OCI-LY1 (cell line): ENCODE measurements at regions not wholly inside any gene's neighbourhood (a gene's known extent, or its start where the extent isn't known, plus 50 kb on each side); places are given as distances from the start of the nearest gene placed in this dataset.

Experiments used
- H2AFZ ChIP-seq: fragments of 200-600 bp; sonication (generic), shearing (Covaris generic); 2 replicates; pipeline ENCODE4 v1.6.0; 2014; ENCODE audit warnings: antibody characterized with exemption, mild to moderate bottlenecking, low read length
- H3F3A ChIP-seq: fragments of 200-600 bp; sonication (generic), shearing (Covaris generic); 2 replicates; pipeline ENCODE4 v1.6.0; 2014; ENCODE audit warnings: mild to moderate bottlenecking, antibody characterized with exemption, low read length, moderate library complexity; ENCODE audit not compliant: insufficient read depth
- H3K27ac ChIP-seq: fragments of 200-600 bp; sonication (generic); 2 replicates; pipeline ENCODE4 v1.5.1; 2014; ENCODE audit warnings: low read length, mixed run types, mild to moderate bottlenecking, low read depth; ENCODE audit not compliant: poor library complexity, severe bottlenecking
- H3K27me3 ChIP-seq: fragments of 200-600 bp; sonication (generic); 2 replicates; pipeline ENCODE4 v1.6.0; 2014; ENCODE audit warnings: antibody characterized with exemption, mild to moderate bottlenecking, low read length, moderate library complexity; ENCODE audit not compliant: insufficient read depth
- H3K36me3 ChIP-seq: fragments of 200-600 bp; sonication (generic); 2 replicates; pipeline ENCODE4 v1.6.1; 2014; ENCODE audit warnings: mild to moderate bottlenecking, antibody characterized with exemption, low read length, moderate library complexity, mixed read lengths; ENCODE audit not compliant: insufficient read depth
- H3K4me1 ChIP-seq: fragments of 200-600 bp; sonication (generic); 2 replicates; pipeline ENCODE4 v1.5.1; 2014; ENCODE audit warnings: mild to moderate bottlenecking, low read length, moderate library complexity; ENCODE audit not compliant: insufficient read depth, severe bottlenecking
- H3K4me2 ChIP-seq: fragments of 200-600 bp; sonication (generic), shearing (Covaris generic); 2 replicates; pipeline ENCODE4 v1.6.1; 2014; ENCODE audit warnings: low read length
- H3K4me3 ChIP-seq: fragments of 200-600 bp; sonication (generic); 2 replicates; pipeline ENCODE4 v1.5.1; 2014; ENCODE audit warnings: low read length, low read depth, mild to moderate bottlenecking, mixed read lengths; ENCODE audit not compliant: poor library complexity, severe bottlenecking
- H3K79me2 ChIP-seq: fragments of 200-600 bp; shearing (Covaris generic); 2 replicates; pipeline ENCODE4 v1.6.1; 2016; ENCODE audit warnings: mixed run types, low read length, mixed read lengths; ENCODE audit not compliant: insufficient read depth
- H3K9ac ChIP-seq: fragments of 200-600 bp; sonication (generic), shearing (Covaris generic); 2 replicates; pipeline ENCODE4 v1.6.1; 2014; ENCODE audit warnings: mild to moderate bottlenecking, low read length, mixed read lengths
- H3K9me2 ChIP-seq: fragments of 200-600 bp; sonication (generic), shearing (Covaris generic); 2 replicates; pipeline ENCODE4 v1.6.1; 2014; ENCODE audit warnings: low read depth, mild to moderate bottlenecking, low read length, mixed read lengths
- H3K9me3 ChIP-seq: fragments of 200-600 bp; shearing (Covaris generic); 2 replicates; pipeline ENCODE4 v1.6.1; 2014; ENCODE audit warnings: low read length, mixed read lengths
- H4K20me1 ChIP-seq: fragments of 200-600 bp; sonication (generic), shearing (Covaris generic); 2 replicates; pipeline ENCODE4 v1.6.0; 2016; ENCODE audit warnings: mild to moderate bottlenecking, low read length; ENCODE audit not compliant: insufficient read depth
- CTCF ChIP-seq: fragments of 200-600 bp; sonication (generic), shearing (Covaris generic); IDR thresholded peaks from 2 replicates; pipeline ENCODE4 v1.5.1; 2017; ENCODE audit warnings: mild to moderate bottlenecking, antibody characterized with exemption, low read length, moderate library complexity, mixed read lengths
- EZH2 ChIP-seq: fragments of 200-600 bp; sonication (generic), shearing (Covaris generic); IDR thresholded peaks from 2 replicates; pipeline ENCODE4 v1.8.0; 2017; ENCODE audit warnings: borderline replicate concordance, mixed run types, mild to moderate bottlenecking, antibody characterized with exemption, low read length, moderate library complexity, mixed read lengths

- Histone ChIP-seq H3K79me2 (no peaks in the 10 kb centered on the region), H3F3A (no peaks in the 10 kb centered on the region), H4K20me1 (no peaks in the 10 kb centered on the region), H3K36me3 (no peaks in the 10 kb centered on the region), H3K9me2 (no peaks in the 10 kb centered on the region), H2AFZ (no peak overlapping the region), H3K9ac (no peak overlapping the region), H3K4me1 (no peaks in the 10 kb centered on the region), H3K27ac (no peak overlapping the region), H3K27me3 (no peaks in the 10 kb centered on the region), H3K4me3 (no peak overlapping the region), H3K9me3 (no peaks in the 10 kb centered on the region), H3K4me2 (no peak overlapping the region)
- TF ChIP-seq EZH2 = no peak
- no peak for TF ChIP-seq CTCF
Measured at GRCh38 chr2:188193230-188193629, 98.4 kb upstream of the GULP1 start.

GRCh38 chr2:188196343-188197008 lies 95.2 kb upstream of the GULP1 start:
- Histone ChIP-seq H3K9me2 (no peaks in the 10 kb centered on the region), H3K27me3 (no peaks in the 10 kb centered on the region), H3K4me2 (no peak overlapping the region), H3K9me3 (no peaks in the 10 kb centered on the region), H3K9ac (no peak overlapping the region), H3K36me3 (no peaks in the 10 kb centered on the region), H3K4me3 (no peak overlapping the region), H3K27ac (no peak overlapping the region), H3K4me1 (no peaks in the 10 kb centered on the region), H2AFZ (no peak overlapping the region), H3F3A (no peaks in the 10 kb centered on the region), H3K79me2 (no peaks in the 10 kb centered on the region), H4K20me1 (no peaks in the 10 kb centered on the region)
- TF ChIP-seq CTCF (no peak), EZH2 (no peak)

- no peaks in the 10 kb centered on the region for H3F3A ChIP-seq
- H2AFZ ChIP-seq = no peak overlapping the region
- no peak overlapping the region for H3K4me2 ChIP-seq
- no peaks in the 10 kb centered on the region for H3K79me2 ChIP-seq
- no peaks in the 10 kb centered on the region for H4K20me1 ChIP-seq
- no peaks in the 10 kb centered on the region for H3K9me2 ChIP-seq
- no peak overlapping the region for H3K9ac ChIP-seq
- no peak overlapping the region for H3K4me3 ChIP-seq
- H3K36me3 ChIP-seq = no peaks in the 10 kb centered on the region
- H3K27ac ChIP-seq = no peak overlapping the region
- TF ChIP-seq CTCF (no peak), EZH2 (no peak)
- H3K9me3 ChIP-seq = no peaks in the 10 kb centered on the region
- no peaks in the 10 kb centered on the region for H3K27me3 ChIP-seq
- H3K4me1 ChIP-seq = no peaks in the 10 kb centered on the region
Measured at GRCh38 chr2:188199716-188200128, 92.0 kb upstream of the GULP1 start.
